ENCODE measurements at regions not wholly inside any gene's neighbourhood (a gene's known extent, or its start where the extent isn't known, plus 50 kb on each side); places are given as distances from the start of the nearest gene placed in this dataset.

GRCh38 chr15:94588993-94589392, 357.6 kb downstream of the MCTP2 start:
- POLR2A ChIA-PET = no interaction called here
- no peak for TF ChIP-seq CHD2 (IDR thresholded peaks at IDR 0.05; ENCODE audit: low read length, partially characterized antibody)
- no peak for TF ChIP-seq GATA2 (CRISPR knock-in tag; IDR thresholded peaks at IDR 0.05)
- no peak for TF ChIP-seq FOSL2 (IDR thresholded peaks at IDR 0.05; ENCODE audit: borderline replicate concordance, low read depth)
- no peak for TF ChIP-seq CTCF (IDR thresholded peaks at IDR 0.05)
- TF ChIP-seq MXI1 (IDR thresholded peaks at IDR 0.05; ENCODE audit: low read depth, low read length) = no peak
- TF ChIP-seq RFX5 (IDR thresholded peaks at IDR 0.05; ENCODE audit: low read length) = no peak
- TF ChIP-seq RCOR1 (IDR thresholded peaks at IDR 0.05; ENCODE audit: low read length) = no peak
- no peak for TF ChIP-seq ZBTB33 (IDR thresholded peaks at IDR 0.05; ENCODE audit: borderline replicate concordance, low read depth)
- TF ChIP-seq TAF1 (IDR thresholded peaks at IDR 0.05; ENCODE audit: borderline replicate concordance, low read depth, low read length) = no peak
- no peak for TF ChIP-seq MAX (IDR thresholded peaks at IDR 0.05; ENCODE audit: low read depth)
- TF ChIP-seq ELF1 (IDR thresholded peaks at IDR 0.05) = no peak
- no peak for TF ChIP-seq RXRA (IDR thresholded peaks at IDR 0.05; ENCODE audit: borderline replicate concordance, low read depth)

GRCh38 chr15:94592495-94592894, 361.1 kb downstream of the MCTP2 start:
- CTCF ChIA-PET = interaction anchor here (1.2 to 1.4 kb wide), 2 partner anchors 16 to 67 kb away, joined by 3 read pairs; no protein-coding TSS in a partner anchor
- Histone ChIP-seq H3K9me3 (no peaks in the 10 kb centered on the region), H3F3A (replicated peaks; ENCODE audit: insufficient read depth) (no peaks in the 10 kb centered on the region), H4K20me1 (ENCODE audit: insufficient read depth) (no peaks in the 10 kb centered on the region), H3K9ac (no peak overlapping the region), H2AFZ (ENCODE audit: low read depth) (no peak overlapping the region), H3K4me1 (ENCODE audit: control insufficient read depth in 1 of 2, insufficient read depth in 2 of 2, low read depth in 1 of 2, low read length in 1 of 2) (no peaks in the 10 kb centered on the region), H3K27me3 (ENCODE audit: insufficient read depth) (no peaks in the 10 kb centered on the region), H3K4me3 (ENCODE audit: low read depth in 2 of 2, low read length in 1 of 2) (no peak overlapping the region), H3K27ac (ENCODE audit: low read depth in 2 of 2, low read length in 1 of 2) (no peak overlapping the region), H3K79me2 (ENCODE audit: insufficient read depth) (no peaks in the 10 kb centered on the region), H3K36me3 (replicated peaks in 1 of 2; ENCODE audit: control insufficient read depth in 1 of 2, insufficient read depth in 2 of 2, low read length in 1 of 2) (no peaks in the 10 kb centered on the region), H3K4me2 (no peak overlapping the region), H3K9me2 (no peaks in the 10 kb centered on the region)
- TF ChIP-seq ELF1 (IDR thresholded peaks at IDR 0.05) (no peak), GATA2 (CRISPR knock-in tag; IDR thresholded peaks at IDR 0.05) (no peak), FOXM1 (IDR thresholded peaks at IDR 0.05; ENCODE audit: low read depth) (no peak), MEF2A (IDR thresholded peaks at IDR 0.05; ENCODE audit: borderline replicate concordance, low read depth) (no peak), YY1 (IDR thresholded peaks at IDR 0.05; ENCODE audit: low read depth) (no peak), RFX5 (IDR thresholded peaks at IDR 0.05; ENCODE audit: low read length) (no peak), CTCF (IDR thresholded peaks at IDR 0.05) (no peak), RCOR1 (IDR thresholded peaks at IDR 0.05; ENCODE audit: low read length) (no peak), FOXJ3 (CRISPR knock-in tag; IDR thresholded peaks at IDR 0.05) (no peak), MXI1 (IDR thresholded peaks at IDR 0.05; ENCODE audit: low read depth, low read length) (no peak), RXRA (IDR thresholded peaks at IDR 0.05; ENCODE audit: borderline replicate concordance, low read depth) (no peak), EP300 (IDR thresholded peaks at IDR 0.05; ENCODE audit: borderline replicate concordance in 1 of 2, low read depth in 1 of 2, low read length in 1 of 2) (no peak), JUND (IDR thresholded peaks at IDR 0.05) (no peak)
- POLR2A ChIA-PET = no interaction called here
- no peak for DNase-seq

More at GRCh38 chr15:94588993-94589392, 357.6 kb downstream of the MCTP2 start:
- H3K36me3 ChIP-seq (replicated peaks in 1 of 2; ENCODE audit: control insufficient read depth in 1 of 2, insufficient read depth in 2 of 2, low read length in 1 of 2) = no peaks in the 10 kb centered on the region
- H3K4me3 ChIP-seq (ENCODE audit: low read depth in 2 of 2, low read length in 1 of 2) = no peak overlapping the region
- no peaks in the 10 kb centered on the region for H3K9me2 ChIP-seq
- no peaks in the 10 kb centered on the region for H3K9me3 ChIP-seq
- H3K27me3 ChIP-seq (ENCODE audit: insufficient read depth) = no peaks in the 10 kb centered on the region
- no peak for DNase-seq
- H2AFZ ChIP-seq (ENCODE audit: low read depth) = no peak overlapping the region
- H3K27ac ChIP-seq (ENCODE audit: low read depth in 2 of 2, low read length in 1 of 2) = no peak overlapping the region
- 44% methylated on average over 4 of the region's 4 CpGs for WGBS (ENCODE audit: low lambda C conversion rate)
- H3K4me2 ChIP-seq = no peak overlapping the region
- CTCF ChIA-PET = no interaction called here
- H4K20me1 ChIP-seq (ENCODE audit: insufficient read depth) = no peaks in the 10 kb centered on the region
- H3K79me2 ChIP-seq (ENCODE audit: insufficient read depth) = no peaks in the 10 kb centered on the region
- H3K9ac ChIP-seq = no peak overlapping the region
- H3K4me1 ChIP-seq (ENCODE audit: control insufficient read depth in 1 of 2, insufficient read depth in 2 of 2, low read depth in 1 of 2, low read length in 1 of 2) = no peaks in the 10 kb centered on the region; a peak in 1 of 4 replicates
- no peaks in the 10 kb centered on the region for H3F3A ChIP-seq (replicated peaks; ENCODE audit: insufficient read depth)
